Stimulated activated CD4-positive, alpha-beta T cell treated with anti-CD3 and anti-CD28 coated beads, Interleukin-2, amount 100 ng/mL, for 48 hours (primary cell): ENCODE measurements at regions not wholly inside any gene's neighbourhood (a gene's known extent, or its start where the extent isn't known, plus 50 kb on each side); places are given as distances from the start of the nearest gene placed in this dataset.

Source experiments
- DNase-seq, 2 donors: peaks; one replicate each; pipeline ENCODE4 v3.0.0-alpha.2; 2020

GRCh38 chr7:93015779-93016481 is 101.8 kb downstream of the SAMD9 start:
- DNase-seq: no peak

- no peak for DNase-seq
These were observed 102.5 kb downstream of the SAMD9 start for GRCh38 chr7:93015101-93015778.

- DNase-seq: no peak
These were observed 103.4 kb downstream of the SAMD9 start for GRCh38 chr7:93014410-93014809.

- no peak for DNase-seq
These were observed 104.2 kb downstream of the SAMD9 start for GRCh38 chr7:93013446-93014061.

- no peak for DNase-seq
These were observed 106.2 kb downstream of the SAMD9 start for GRCh38 chr7:93011351-93012294.

- no peak for DNase-seq
These were observed 108.9 kb downstream of the SAMD9 start for GRCh38 chr7:93008833-93009232.

- DNase-seq: no peak
These were observed 111.2 kb downstream of the SAMD9 start for GRCh38 chr7:93006480-93007095.

GRCh38 chr7:93004906-93005305 is 112.9 kb downstream of the SAMD9 start:
- DNase-seq: no peak

GRCh38 chr7:92997719-92998118 is 120.1 kb downstream of the SAMD9 start:
- no peak for DNase-seq

GRCh38 chr7:92997152-92997551 is 120.6 kb downstream of the SAMD9 start:
- DNase-seq: no peak

- no peak for DNase-seq
These were observed 122.9 kb downstream of the SAMD9 start for GRCh38 chr7:92994901-92995300.

GRCh38 chr7:92992932-92993331 is 124.8 kb downstream of the SAMD9 start:
- DNase-seq: no peak

GRCh38 chr7:92992483-92992882 is 125.3 kb downstream of the SAMD9 start:
- no peak for DNase-seq

GRCh38 chr7:92991190-92991589 is 126.6 kb downstream of the SAMD9 start:
- DNase-seq: no peak

GRCh38 chr7:92988941-92989545 is 128.7 kb downstream of the SAMD9 start:
- DNase-seq: no peak

- DNase-seq: no peak
These were observed 129.7 kb downstream of the SAMD9 start for GRCh38 chr7:92988051-92988450.

GRCh38 chr7:92987538-92987937 is 130.2 kb downstream of the SAMD9 start:
- no peak for DNase-seq

GRCh38 chr7:92987095-92987494 is 130.7 kb downstream of the SAMD9 start:
- no peak for DNase-seq

- no peak for DNase-seq
These were observed 134.9 kb downstream of the SAMD9 start for GRCh38 chr7:92982928-92983327.

- no peak for DNase-seq
These were observed 140.6 kb upstream of the CDK6 start for GRCh38 chr7:92976931-92977330.

- no peak for DNase-seq
These were observed 137.6 kb upstream of the CDK6 start for GRCh38 chr7:92973974-92974373.

- no peak for DNase-seq
These were observed 136.9 kb upstream of the CDK6 start for GRCh38 chr7:92973293-92973731.
